LHCN-M2 (cell line): ENCODE measurements at regions not wholly inside any gene's neighbourhood (a gene's known extent, or its start where the extent isn't known, plus 50 kb on each side); places are given as distances from the start of the nearest gene placed in this dataset.

Experiments used
- DNase-seq: peaks from one replicate; pipeline ENCODE4 v3.0.0-alpha.2; 2012; ENCODE audit warnings: low read depth

- DNase-seq = no peak
These were observed 49.9 kb upstream of the HELT start for GRCh38 chr4:184968366-184968765.
